22Rv1 (cell line): ENCODE measurements at regions not wholly inside any gene's neighbourhood (a gene's known extent, or its start where the extent isn't known, plus 50 kb on each side); places are given as distances from the start of the nearest gene placed in this dataset.

Experiments used
- CTCF ChIP-seq: fragments of 450-650 bp; IDR thresholded peaks from 2 replicates; pipeline ENCODE4 v1.5.1; 2017; ENCODE audit warnings: mild to moderate bottlenecking
- ZFX ChIP-seq: fragments of 450-650 bp; IDR thresholded peaks from 2 replicates; pipeline ENCODE4 v1.6.1; 2017; ENCODE audit warnings: antibody characterized with exemption, borderline replicate concordance

- TF ChIP-seq CTCF: no peak
- no peak for TF ChIP-seq ZFX
Observed at GRCh38 chr2:126751477-126751876, 95.5 kb downstream of the GYPC start.
